WTC11 (cell line): ENCODE measurements at regions not wholly inside any gene's neighbourhood (a gene's known extent, or its start where the extent isn't known, plus 50 kb on each side); places are given as distances from the start of the nearest gene placed in this dataset.

Source experiments
- ATAC-seq: fragments of 200-7000 bp; cut with Tn5 transposase; 2 replicates; pipeline ENCODE4 v1.10.0; 2021; ENCODE audit warnings: mild to moderate bottlenecking, moderate library complexity
- CTCF ChIA-PET: fragments of 300-600 bp; sonication (Branson Sonifier 250); formaldehyde crosslinking; loops from one replicate; lab custom pipeline; 2021; ENCODE audit warnings: antibody characterized with exemption; lab: Charles Lee
- POLR2A ChIA-PET: fragments of 350-600 bp; sonication (Branson Sonifier 250); formaldehyde crosslinking; loops from one replicate; lab custom pipeline; 2021; ENCODE audit warnings: antibody characterized with exemption; lab: Charles Lee
- DNase-seq: peaks from one replicate; pipeline ENCODE4 v3.0.0; 2021; ENCODE audit warnings: low spot score
- H3K27ac Mint-ChIP-seq: 2 replicates; pipeline ENCODE4 v1.8.0; 2021; ENCODE audit warnings: mixed read lengths
- H3K27me3 Mint-ChIP-seq: 2 replicates; pipeline ENCODE4 v1.8.0; 2021; ENCODE audit warnings: low read depth, mild to moderate bottlenecking, moderate library complexity, mixed read lengths
- H3K36me3 Mint-ChIP-seq: 2 replicates; pipeline ENCODE4 v1.8.0; 2021; ENCODE audit warnings: mixed read lengths
- H3K4me1 Mint-ChIP-seq: 2 replicates; pipeline ENCODE4 v1.8.0; 2022; ENCODE audit warnings: mixed read lengths
- H3K4me3 Mint-ChIP-seq: 2 replicates; pipeline ENCODE4 v1.8.0; 2021; ENCODE audit warnings: mild to moderate bottlenecking, moderate library complexity, mixed read lengths
- H3K9me3 Mint-ChIP-seq: 2 replicates; pipeline ENCODE4 v1.8.0; 2021; ENCODE audit warnings: mixed read lengths
- AR ChIP-seq: fragments of 250-450 bp; sonication (Bioruptor Pico); IDR thresholded peaks from 2 replicates; pipeline ENCODE4 v1.9.0; 2021; ENCODE audit warnings: mild to moderate bottlenecking
- ATF1 ChIP-seq: sonication (generic); formaldehyde crosslinking; IDR thresholded peaks from 2 replicates; pipeline ENCODE4 v1.8.1; 2023; ENCODE audit warnings: mild to moderate bottlenecking, moderate library complexity, missing genetic modification reagents
- CREM ChIP-seq: sonication (generic); formaldehyde crosslinking; IDR thresholded peaks from 2 replicates; pipeline ENCODE4 v1.8.1; 2022; ENCODE audit warnings: mild to moderate bottlenecking, missing genetic modification reagents, moderate library complexity
- CTCF ChIP-seq: fragments of 200-600 bp; IDR thresholded peaks from 2 replicates; pipeline ENCODE4 v1.8.0; 2022; ENCODE audit warnings: antibody characterized with exemption
- E2F5 ChIP-seq: sonication (generic); formaldehyde crosslinking; IDR thresholded peaks from 2 replicates; pipeline ENCODE4 v1.8.1; 2022; ENCODE audit warnings: mild to moderate bottlenecking, moderate library complexity, missing genetic modification reagents
- JAZF1 ChIP-seq: fragments of 250-450 bp; sonication (Bioruptor Pico); IDR thresholded peaks from 2 replicates; pipeline ENCODE4 v1.9.0; 2021; ENCODE audit warnings: moderate library complexity, mild to moderate bottlenecking, inconsistent platforms
- MAX ChIP-seq: sonication (generic); formaldehyde crosslinking; IDR thresholded peaks from 2 replicates; pipeline ENCODE4 v1.8.0; 2022; ENCODE audit warnings: mild to moderate bottlenecking, missing genetic modification reagents
- RELA ChIP-seq: sonication (generic); formaldehyde crosslinking; IDR thresholded peaks from 2 replicates; pipeline ENCODE4 v1.8.1; 2022; ENCODE audit warnings: missing genetic modification reagents, mild to moderate bottlenecking, borderline replicate concordance
- SMAD3 ChIP-seq: sonication (generic); formaldehyde crosslinking; IDR thresholded peaks from 2 replicates; pipeline ENCODE4 v1.8.0; 2022; ENCODE audit warnings: missing genetic modification reagents, mild to moderate bottlenecking, borderline replicate concordance
- SOX15 ChIP-seq: fragments of 250-450 bp; sonication (Bioruptor Pico); IDR thresholded peaks from 2 replicates; pipeline ENCODE4 v1.9.0; 2021; ENCODE audit warnings: mild to moderate bottlenecking
- USF2 ChIP-seq: sonication (generic); formaldehyde crosslinking; IDR thresholded peaks from 2 replicates; pipeline ENCODE4 v1.8.1; 2023; ENCODE audit warnings: mild to moderate bottlenecking, missing genetic modification reagents, moderate library complexity
- ZNF423 ChIP-seq: fragments of 250-450 bp; sonication (Bioruptor Pico); IDR thresholded peaks from 2 replicates; pipeline ENCODE4 v2.1.2; 2022; ENCODE audit warnings: mild to moderate bottlenecking, moderate library complexity
- ZNF425 ChIP-seq: fragments of 250-450 bp; sonication (Bioruptor Pico); conservative IDR thresholded peaks from 2 replicates; pipeline ENCODE4 v1.9.0; 2021; ENCODE audit warnings: mild to moderate bottlenecking
- ZNF512 ChIP-seq: sonication (generic); formaldehyde crosslinking; IDR thresholded peaks from 2 replicates; pipeline ENCODE4 v1.8.1; 2022; ENCODE audit warnings: missing genetic modification reagents, borderline replicate concordance

GRCh38 chr15:70151462-70151861 lies 53.7 kb upstream of the TLE3 start (continued):
- no peak for TF ChIP-seq ZNF512 (CRISPR knock-in tag)

- Mint-ChIP-seq H3K27me3 (no peaks in the 10 kb centered on the region), H3K4me3 (no peak overlapping the region), H3K9me3 (no peaks in the 10 kb centered on the region), H3K4me1 (peaks cover 28% of the 10 kb centered on the region), H3K36me3 (no peaks in the 10 kb centered on the region), H3K27ac (no peak overlapping the region)
- DNase-seq: no peak
- TF ChIP-seq CTCF (no peak), E2F5 (CRISPR knock-in tag) (no peak), RELA (CRISPR knock-in tag) (no peak), ZNF425 (no peak), JAZF1 (CRISPR knock-in tag) (no peak), AR (CRISPR knock-in tag) (no peak), USF2 (CRISPR knock-in tag) (no peak), SOX15 (CRISPR knock-in tag) (no peak), ATF1 (no peak), MAX (CRISPR knock-in tag) (no peak), CREM (no peak), SMAD3 (CRISPR knock-in tag) (no peak), ZNF423 (CRISPR knock-in tag) (no peak)
- no peak for ATAC-seq
- ChIA-PET POLR2A (interaction anchor here (0.6 kb wide), 1 partner anchor 8 kb away, joined by 4 read pairs; no protein-coding TSS in a partner anchor), CTCF (no interaction called here)
Observed at GRCh38 chr15:70151003-70151402, 53.3 kb upstream of the TLE3 start.
